H1 (cell line): ENCODE measurements at regions not wholly inside any gene's neighbourhood (a gene's known extent, or its start where the extent isn't known, plus 50 kb on each side); places are given as distances from the start of the nearest gene placed in this dataset.

Experiments
- BACH1 ChIP-seq: IDR thresholded peaks from 2 replicates; pipeline ENCODE4 v1.6.1; 2012; ENCODE audit warnings: low read length, improper control_type of control experiment
- CHD7 ChIP-seq: fragments of 300-600 bp; sonication (generic); IDR thresholded peaks from 2 replicates; pipeline ENCODE4 v1.7.1; 2012; ENCODE audit warnings: low read length, moderate library complexity, mild to moderate bottlenecking, inconsistent platforms; ENCODE audit not compliant: insufficient replicate concordance
- EGR1 ChIP-seq: IDR thresholded peaks from 2 replicates; pipeline ENCODE4 v1.6.1; 2011; ENCODE audit warnings: low read depth, low read length, borderline replicate concordance
- GABPA ChIP-seq: IDR thresholded peaks from 2 replicates; pipeline ENCODE4 v1.6.1; 2011; ENCODE audit warnings: mild to moderate bottlenecking, low read length, moderate library complexity, borderline replicate concordance; ENCODE audit not compliant: insufficient read depth
- HDAC6 ChIP-seq: IDR thresholded peaks from one replicate; pipeline ENCODE4 v1.7.1; 2012; ENCODE audit warnings: low read depth, mild to moderate bottlenecking, inconsistent platforms, low read length, moderate library complexity
- KDM1A ChIP-seq: fragments of 200-600, 300-600 bp; sonication (generic); IDR thresholded peaks from 2 replicates; pipeline ENCODE4 v1.7.1; 2016; ENCODE audit warnings: mild to moderate bottlenecking, low read length, borderline replicate concordance
- NANOG ChIP-seq: IDR thresholded peaks from 2 replicates; pipeline ENCODE4 v1.6.1; 2011; ENCODE audit warnings: low read length, low read depth, mild to moderate bottlenecking, inconsistent platforms; ENCODE audit not compliant: insufficient read depth, poor library complexity, severe bottlenecking
- RBBP5 ChIP-seq: IDR thresholded peaks from 2 replicates; pipeline ENCODE4 v1.7.1; 2012; ENCODE audit warnings: low read depth, mild to moderate bottlenecking, inconsistent platforms, low read length, moderate library complexity, borderline replicate concordance
- RFX5 ChIP-seq: IDR thresholded peaks from 2 replicates; pipeline ENCODE4 v1.6.1; 2011; ENCODE audit warnings: low read depth, low read length, improper control_type of control experiment, borderline replicate concordance
- SP1 ChIP-seq: IDR thresholded peaks from 2 replicates; pipeline ENCODE4 v1.6.1; 2011; ENCODE audit warnings: low read depth, low read length
- SP2 ChIP-seq: IDR thresholded peaks from 2 replicates; pipeline ENCODE4 v1.6.1; 2012; ENCODE audit warnings: mild to moderate bottlenecking, low read length, inconsistent platforms
- TBP ChIP-seq: IDR thresholded peaks from 2 replicates; pipeline ENCODE4 v1.6.1; 2011; ENCODE audit warnings: low read depth, low read length, improper control_type of control experiment

- TF ChIP-seq CHD7 = no peak
- no peak for TF ChIP-seq SP2
- TF ChIP-seq RFX5 = no peak
- no peak for TF ChIP-seq RBBP5
- TF ChIP-seq NANOG = no peak
- TF ChIP-seq SP1 = no peak
- TF ChIP-seq HDAC6 = no peak
- no peak for TF ChIP-seq BACH1
- no peak for TF ChIP-seq GABPA
- TF ChIP-seq EGR1 = no peak
- no peak for TF ChIP-seq KDM1A
- no peak for TF ChIP-seq TBP
Observed at GRCh38 chr6:2517855-2518473, 232.8 kb downstream of the MYLK4 start (continued).
